PFSK-1 (cell line): ENCODE measurements at regions not wholly inside any gene's neighbourhood (a gene's known extent, or its start where the extent isn't known, plus 50 kb on each side); places are given as distances from the start of the nearest gene placed in this dataset.

Experiments
- FOXP2 ChIP-seq: optimal IDR thresholded peaks from 2 replicates; pipeline ENCODE3; 2011; ENCODE audit warnings: borderline replicate concordance, control low read depth, inconsistent platforms; ENCODE audit not compliant: insufficient read depth; ENCODE audit errors: extremely low read length, extremely low read depth
- POLR2AphosphoS5 ChIP-seq: IDR thresholded peaks from 2 replicates; pipeline ENCODE4 v1.6.1; 2012; ENCODE audit warnings: low read depth, mild to moderate bottlenecking, control low read depth, low read length, moderate library complexity
- REST ChIP-seq, 2 experiments: IDR thresholded peaks; 2 replicates each; pipeline versions ENCODE4 v1.6.1 to v1.8.0; 2011 to 2012; ENCODE audit warnings: low read depth in 2 of 2, low read length in 2 of 2, control low read depth in 1 of 2, inconsistent platforms in 1 of 2, mild to moderate bottlenecking in 1 of 2, moderate library complexity in 1 of 2; ENCODE audit not compliant: insufficient read depth in 1 of 2
- SIN3A ChIP-seq: IDR thresholded peaks from 2 replicates; pipeline ENCODE4 v1.6.1; 2012; ENCODE audit warnings: mild to moderate bottlenecking, low read length, moderate library complexity, borderline replicate concordance; ENCODE audit not compliant: insufficient read depth
- TAF1 ChIP-seq: IDR thresholded peaks from 2 replicates; pipeline ENCODE4 v1.6.1; 2012; ENCODE audit warnings: low read length, control low read depth, borderline replicate concordance; ENCODE audit not compliant: insufficient read depth

- TF ChIP-seq REST (IDR thresholded peaks at IDR 0.05; ENCODE audit: insufficient read depth in 1 of 2, low read depth in 2 of 2, low read length in 2 of 2) = no peak
Observed at GRCh38 chr14:98274596-98274995, 997.4 kb downstream of the BCL11B start.

GRCh38 chr14:98278800-98279199 is 993.2 kb downstream of the BCL11B start:
- TF ChIP-seq REST (IDR thresholded peaks at IDR 0.05; ENCODE audit: insufficient read depth in 1 of 2, low read depth in 2 of 2, low read length in 2 of 2) = no peak
- no peak for TF ChIP-seq FOXP2
- no peak for TF ChIP-seq POLR2AphosphoS5
- no peak for TF ChIP-seq TAF1
- no peak for TF ChIP-seq SIN3A

GRCh38 chr14:98280436-98280835 is 991.6 kb downstream of the BCL11B start:
- TF ChIP-seq REST (IDR thresholded peaks at IDR 0.05; ENCODE audit: insufficient read depth in 1 of 2, low read depth in 2 of 2, low read length in 2 of 2) (no peak), FOXP2 (no peak), TAF1 (no peak), SIN3A (no peak)

- TF ChIP-seq REST (IDR thresholded peaks at IDR 0.05; ENCODE audit: insufficient read depth in 1 of 2, low read depth in 2 of 2, low read length in 2 of 2) = no peak
- no peak for TF ChIP-seq TAF1
- no peak for TF ChIP-seq FOXP2
- no peak for TF ChIP-seq POLR2AphosphoS5
- no peak for TF ChIP-seq SIN3A
Observed at GRCh38 chr14:98288825-98289224, 983.2 kb downstream of the BCL11B start.

- TF ChIP-seq REST (IDR thresholded peaks at IDR 0.05; ENCODE audit: insufficient read depth in 1 of 2, low read depth in 2 of 2, low read length in 2 of 2) = no peak
- no peak for TF ChIP-seq POLR2AphosphoS5
- TF ChIP-seq SIN3A = no peak
- no peak for TF ChIP-seq FOXP2
- no peak for TF ChIP-seq TAF1
Observed at GRCh38 chr14:98290596-98290995, 981.4 kb downstream of the BCL11B start.
